ENCODE measurements at regions not wholly inside any gene's neighbourhood (a gene's known extent, or its start where the extent isn't known, plus 50 kb on each side); places are given as distances from the start of the nearest gene placed in this dataset.

- no peak for DNase-seq
These were observed 441.6 kb upstream of the BRINP1 start for GRCh38 chr9:119810645-119811429.

GRCh38 chr9:119803679-119804078 is 434.4 kb upstream of the BRINP1 start:
- DNase-seq: no peak

- no peak for DNase-seq
These were observed 433.4 kb upstream of the BRINP1 start for GRCh38 chr9:119802621-119803020.

- no peak for DNase-seq
These were observed 432.9 kb upstream of the BRINP1 start for GRCh38 chr9:119802133-119802532.

GRCh38 chr9:119801311-119801710 is 432.1 kb upstream of the BRINP1 start:
- DNase-seq: no peak

GRCh38 chr9:119795395-119795794 is 426.2 kb upstream of the BRINP1 start:
- no peak for DNase-seq

GRCh38 chr9:119794836-119795235 is 425.6 kb upstream of the BRINP1 start:
- DNase-seq: no peak

GRCh38 chr9:119793218-119793617 is 424.0 kb upstream of the BRINP1 start:
- no peak for DNase-seq

GRCh38 chr9:119792242-119792641 is 423.0 kb upstream of the BRINP1 start:
- no peak for DNase-seq

- no peak for DNase-seq
These were observed 420.8 kb upstream of the BRINP1 start for GRCh38 chr9:119789987-119790386.

- DNase-seq: no peak
These were observed 419.7 kb upstream of the BRINP1 start for GRCh38 chr9:119788921-119789320.

GRCh38 chr9:119781886-119782285 is 412.7 kb upstream of the BRINP1 start:
- DNase-seq: no peak

GRCh38 chr9:119775410-119775809 is 406.2 kb upstream of the BRINP1 start:
- no peak for DNase-seq

GRCh38 chr9:119773823-119774222 is 404.6 kb upstream of the BRINP1 start:
- no peak for DNase-seq

- DNase-seq: no peak
These were observed 402.1 kb upstream of the BRINP1 start for GRCh38 chr9:119771341-119771740.

- DNase-seq: no peak
These were observed 399.0 kb upstream of the BRINP1 start for GRCh38 chr9:119768266-119768665.

GRCh38 chr9:119765632-119766175 is 396.5 kb upstream of the BRINP1 start:
- DNase-seq: no peak

GRCh38 chr9:119763260-119763659 is 394.0 kb upstream of the BRINP1 start:
- DNase-seq: no peak

GRCh38 chr9:119761812-119762211 is 392.6 kb upstream of the BRINP1 start:
- no peak for DNase-seq

GRCh38 chr9:119758990-119759389 is 389.8 kb upstream of the BRINP1 start:
- no peak for DNase-seq

- no peak for DNase-seq
These were observed 389.0 kb upstream of the BRINP1 start for GRCh38 chr9:119758241-119758640.

- no peak for DNase-seq
These were observed 370.2 kb upstream of the BRINP1 start for GRCh38 chr9:119739476-119739875.

GRCh38 chr9:119736491-119737454 is 367.5 kb upstream of the BRINP1 start:
- DNase-seq: no peak

- DNase-seq: no peak
These were observed 358.8 kb upstream of the BRINP1 start for GRCh38 chr9:119727988-119728387.

All from Kasumi-1 (cell line).